NCI-H1436 treated with DMSO at 0.1 percent for 48 hours (cell line): ENCODE measurements at regions not wholly inside any gene's neighbourhood (a gene's known extent, or its start where the extent isn't known, plus 50 kb on each side); places are given as distances from the start of the nearest gene placed in this dataset.
"Not testable (repeated sequence)": the region's sequence is repeated elsewhere in the genome, so short reads cannot be mapped to it uniquely, and the experiment has no call there.

Experiments used
- DNase-seq: peaks from one replicate; lab custom pipeline; 2025; lab: John Stamatoyannopoulos, UW

- DNase-seq = not testable (repeated sequence)
Measured at GRCh38 chr5:100379254-100379858, 155.8 kb upstream of the FAM174A start.

- DNase-seq = not testable (repeated sequence)
Measured at GRCh38 chr5:100364757-100365478, 170.3 kb upstream of the FAM174A start.

GRCh38 chr5:100364343-100364742, 170.8 kb upstream of the FAM174A start:
- DNase-seq = not testable (repeated sequence)

GRCh38 chr5:100359998-100360397, 175.2 kb upstream of the FAM174A start:
- DNase-seq = not testable (repeated sequence)

- not testable (repeated sequence) for DNase-seq
Measured at GRCh38 chr5:100346269-100346668, 188.9 kb upstream of the FAM174A start.

GRCh38 chr5:100341485-100341884, 193.7 kb upstream of the FAM174A start:
- DNase-seq = not testable (repeated sequence)

- no peak for DNase-seq
Measured at GRCh38 chr5:100322483-100322882, 212.7 kb upstream of the FAM174A start.

- DNase-seq = no peak
Measured at GRCh38 chr5:100319885-100320284, 215.3 kb upstream of the FAM174A start.

GRCh38 chr5:100313657-100314056, 221.5 kb upstream of the FAM174A start:
- no peak for DNase-seq

- DNase-seq = no peak
Measured at GRCh38 chr5:100311806-100312205, 223.4 kb upstream of the FAM174A start.

GRCh38 chr5:100306000-100306399, 229.2 kb upstream of the FAM174A start:
- no peak for DNase-seq

- DNase-seq = no peak
Measured at GRCh38 chr5:100303216-100303615, 232.0 kb upstream of the FAM174A start.

- no peak for DNase-seq
Measured at GRCh38 chr5:100299261-100299660, 235.9 kb upstream of the FAM174A start.

GRCh38 chr5:100276071-100276470, 259.1 kb upstream of the FAM174A start:
- no peak for DNase-seq

GRCh38 chr5:100275631-100276030, 259.5 kb upstream of the FAM174A start:
- no peak for DNase-seq

GRCh38 chr5:100273846-100274580, 261.2 kb upstream of the FAM174A start:
- DNase-seq = no peak

GRCh38 chr5:100270023-100270771, 265.0 kb upstream of the FAM174A start:
- DNase-seq = no peak

- no peak for DNase-seq
Measured at GRCh38 chr5:100260968-100261367, 274.2 kb upstream of the FAM174A start.

- no peak for DNase-seq
Measured at GRCh38 chr5:100252944-100253343, 282.2 kb upstream of the FAM174A start.

- DNase-seq = no peak
Measured at GRCh38 chr5:100252037-100252436, 283.1 kb upstream of the FAM174A start.

GRCh38 chr5:100249884-100250269, 285.3 kb upstream of the FAM174A start:
- no peak for DNase-seq

- DNase-seq = no peak
Measured at GRCh38 chr5:100249211-100249883, 285.8 kb upstream of the FAM174A start.
